NCI-H82 treated with DMSO at 0.1 percent for 48 hours (cell line): ENCODE measurements at regions not wholly inside any gene's neighbourhood (a gene's known extent, or its start where the extent isn't known, plus 50 kb on each side); places are given as distances from the start of the nearest gene placed in this dataset.
"Not testable (repeated sequence)": the region's sequence is repeated elsewhere in the genome, so short reads cannot be mapped to it uniquely, and the experiment has no call there.

ENCODE experiments used
- DNase-seq: peaks from one replicate; lab custom pipeline; 2025; ENCODE audit not compliant: unreplicated experiment; lab: John Stamatoyannopoulos, UW

DNA sequence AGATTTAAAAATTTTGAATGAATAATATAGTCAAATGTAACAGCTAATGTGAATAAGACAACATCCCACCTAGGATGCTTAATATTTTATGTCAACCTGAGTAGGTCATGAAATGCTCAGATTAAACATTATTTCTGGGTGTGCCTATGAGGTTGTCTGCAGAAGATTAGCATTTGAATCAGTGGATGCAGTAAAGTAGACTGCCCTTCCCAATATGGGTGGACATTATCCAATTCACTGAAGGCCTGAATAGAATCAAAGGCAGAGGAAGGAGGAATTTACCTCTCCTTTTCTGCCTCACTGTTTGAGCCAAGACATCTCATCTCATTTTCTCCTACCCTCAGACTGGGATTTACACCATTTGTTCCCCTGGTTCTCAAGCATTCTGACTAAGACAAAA, 1582.3 kb downstream of the EFNA5 start:
- DNase-seq = no peak

DNA sequence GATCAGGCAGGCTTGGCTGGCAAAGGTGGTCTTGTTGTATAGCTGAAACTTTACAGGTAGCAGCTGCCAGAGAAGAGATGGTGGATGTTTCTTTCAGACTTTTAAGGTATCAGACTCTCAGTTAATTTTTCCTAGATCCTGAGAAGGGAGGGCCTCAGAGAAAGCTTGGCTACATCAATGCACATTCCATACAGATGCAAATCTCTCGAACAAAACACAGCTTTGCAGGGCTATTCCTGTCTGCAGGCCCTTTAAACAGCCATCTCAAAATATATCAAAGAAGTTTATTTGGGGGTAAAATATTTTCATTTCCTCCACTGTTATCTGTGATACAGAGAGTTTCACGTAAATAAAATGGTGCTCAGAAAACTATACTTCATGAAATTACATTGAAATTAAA, 1584.4 kb downstream of the EFNA5 start:
- no peak for DNase-seq

DNA sequence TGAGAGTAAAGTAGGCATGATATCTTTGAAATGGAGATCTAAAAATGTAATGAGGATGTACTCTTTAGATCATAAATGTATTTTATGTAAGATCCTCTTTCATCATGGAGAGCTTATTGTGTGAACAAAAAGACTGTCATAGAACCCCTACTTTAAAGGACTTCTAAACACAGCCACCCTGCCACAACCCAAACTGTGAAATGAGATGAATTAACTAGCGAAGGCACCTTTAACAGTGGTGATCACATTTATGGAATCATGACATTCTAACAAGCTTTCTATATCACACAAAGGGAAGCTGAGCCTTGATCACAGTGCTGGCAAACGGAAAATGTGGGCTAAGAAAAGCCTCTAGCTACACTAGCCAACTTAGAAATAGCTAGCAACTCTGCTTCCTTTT, 1585.2 kb downstream of the EFNA5 start:
- no peak for DNase-seq

DNA sequence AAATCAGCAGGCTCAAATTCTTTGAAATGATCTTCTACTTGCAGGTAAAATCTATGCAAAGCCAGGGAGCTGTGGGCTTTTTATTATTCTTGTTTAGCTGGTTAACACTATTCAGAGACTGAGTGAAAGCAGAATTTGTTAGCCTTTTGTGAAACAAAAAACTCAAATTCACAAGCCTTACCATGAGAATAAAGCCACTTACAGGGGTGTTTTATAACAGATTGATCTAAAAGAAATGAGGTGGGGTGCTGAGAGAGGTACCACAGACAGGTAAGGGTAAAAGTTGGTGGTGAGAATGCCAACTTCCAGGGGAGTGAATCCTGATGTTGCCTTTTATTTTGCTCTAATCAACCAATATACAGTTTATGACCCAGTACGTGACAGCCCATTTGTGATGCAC, 1585.6 kb downstream of the EFNA5 start:
- no peak for DNase-seq

DNA sequence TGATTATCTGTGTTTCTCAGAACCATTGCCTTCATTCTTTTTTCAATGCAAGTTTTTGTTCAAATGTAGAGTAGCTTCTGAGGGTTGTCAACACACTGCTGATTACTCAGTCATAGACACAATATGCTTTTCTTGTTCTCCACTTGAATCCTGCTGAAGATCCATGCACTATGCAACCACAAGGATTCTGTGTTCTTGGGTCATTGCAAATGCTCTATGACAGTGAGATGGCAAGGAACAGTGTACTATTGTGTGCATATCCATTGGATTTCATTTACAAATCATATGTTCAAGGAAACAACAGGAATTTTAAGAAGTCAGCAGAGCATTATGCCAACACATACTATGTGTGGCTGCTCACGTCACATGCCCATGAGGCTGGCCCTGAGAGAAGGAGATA, 1590.2 kb downstream of the EFNA5 start:
- no peak for DNase-seq

DNA sequence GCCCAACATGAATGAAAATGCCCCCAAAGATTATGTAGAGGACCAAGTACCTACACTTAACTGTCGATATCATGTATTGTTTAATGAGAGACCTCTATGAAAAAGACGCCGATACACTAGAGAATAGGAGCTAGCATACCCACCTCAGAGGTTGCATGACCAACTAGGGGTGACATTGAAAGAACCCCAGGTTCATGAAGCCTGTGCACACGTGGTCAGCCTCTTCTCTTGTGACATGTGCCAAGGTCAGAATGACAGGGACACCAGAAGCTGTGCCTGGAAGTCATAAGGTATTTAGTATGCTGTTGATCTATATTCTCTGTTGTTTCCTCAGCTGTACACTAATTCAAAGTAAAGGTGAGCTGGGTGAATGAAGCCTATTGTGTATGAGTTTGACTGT, 1594.1 kb downstream of the EFNA5 start:
- DNase-seq = no peak

DNA sequence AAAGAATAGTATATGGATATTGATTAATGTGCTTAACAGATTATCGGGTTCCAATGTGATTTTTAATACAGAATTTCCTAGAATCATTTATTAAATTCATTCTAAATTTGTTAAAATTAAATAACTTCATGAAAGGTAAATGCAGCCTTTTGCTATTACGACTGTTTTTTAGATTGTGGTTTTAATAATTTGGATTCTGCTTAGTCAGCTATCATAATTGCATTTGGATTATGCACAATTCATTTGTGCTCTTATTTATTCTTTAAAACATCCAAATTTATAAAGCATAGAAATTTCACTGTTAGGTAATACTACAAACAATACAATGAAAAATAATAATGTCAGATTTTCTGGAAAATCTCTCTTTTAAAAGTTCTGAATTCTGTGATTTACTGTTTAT, 1598.5 kb downstream of the EFNA5 start:
- DNase-seq = no peak

DNA sequence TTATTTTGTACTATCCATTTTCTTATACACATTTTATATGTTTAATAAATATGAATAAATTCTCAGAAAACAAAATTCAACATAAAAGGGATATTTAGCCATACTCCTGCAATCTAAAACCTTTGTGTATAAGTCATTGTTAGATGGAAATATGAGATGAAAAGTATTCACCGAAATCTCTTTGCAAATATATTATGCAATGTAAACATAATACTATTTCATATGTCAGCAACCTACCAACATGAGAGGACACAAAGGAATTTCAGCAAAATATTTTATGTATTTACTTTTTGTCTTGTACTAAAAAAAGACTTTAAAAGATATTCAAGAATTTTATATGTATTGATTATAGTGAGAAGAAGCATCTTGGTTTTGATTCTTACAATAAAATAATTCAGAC, 1623.4 kb downstream of the EFNA5 start:
- DNase-seq = no peak

DNA sequence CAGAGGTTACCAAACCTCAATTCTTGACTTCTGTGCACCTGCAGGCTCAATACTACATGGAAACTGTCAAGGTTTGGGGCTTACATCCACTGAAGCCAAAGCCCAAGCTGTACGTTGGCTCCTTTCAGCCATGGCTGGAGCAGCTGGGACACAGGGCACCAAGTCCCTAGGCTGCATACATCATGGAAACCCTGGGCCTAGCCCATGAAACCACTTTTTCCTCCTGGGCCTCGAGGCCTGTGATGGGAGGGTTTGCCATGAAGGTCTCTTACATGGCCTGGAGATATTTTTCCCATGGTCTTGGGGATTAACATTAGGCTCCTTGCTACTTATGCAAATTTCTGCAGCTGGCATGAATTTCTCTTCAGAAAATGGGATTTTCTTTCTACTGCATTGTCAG, 1638.7 kb downstream of the EFNA5 start:
- not testable (repeated sequence) for DNase-seq

DNA sequence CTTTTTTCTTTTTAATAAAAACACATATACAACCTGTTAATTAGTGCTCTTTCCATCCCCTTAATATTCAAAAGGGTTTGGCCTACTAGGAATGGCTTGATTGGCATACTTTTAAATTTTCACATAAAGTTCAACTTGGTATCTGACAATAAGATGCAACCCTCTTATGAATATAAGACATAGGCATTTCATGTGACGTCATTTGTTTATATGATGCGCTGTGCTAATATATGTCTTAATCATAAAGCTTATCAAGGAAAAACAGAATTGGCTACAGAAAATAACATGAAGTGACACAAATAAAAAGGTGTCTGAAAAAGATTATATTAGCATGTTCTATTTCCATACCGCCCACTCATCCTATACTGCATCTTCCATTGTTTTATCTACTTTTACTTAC, 1642.4 kb downstream of the EFNA5 start:
- DNase-seq = no peak

DNA sequence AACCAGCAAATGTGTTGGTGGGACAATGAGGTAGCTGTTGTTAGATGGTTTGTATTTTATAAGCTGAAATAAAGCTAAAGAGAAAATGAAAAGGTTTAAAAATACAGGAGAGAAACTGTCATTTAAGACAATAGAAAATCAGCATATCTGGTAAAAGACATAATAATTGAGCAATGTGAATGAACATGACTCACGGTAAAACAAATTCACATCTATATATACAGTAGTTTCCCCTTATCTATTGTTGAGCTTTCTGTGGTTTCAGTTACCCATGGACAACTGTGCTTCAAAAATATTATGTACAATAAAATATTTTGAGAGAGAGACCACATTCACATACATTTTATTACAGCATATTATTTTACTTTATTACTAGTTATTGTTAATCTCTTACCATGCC, 1649.8 kb downstream of the EFNA5 start:
- no peak for DNase-seq

DNA sequence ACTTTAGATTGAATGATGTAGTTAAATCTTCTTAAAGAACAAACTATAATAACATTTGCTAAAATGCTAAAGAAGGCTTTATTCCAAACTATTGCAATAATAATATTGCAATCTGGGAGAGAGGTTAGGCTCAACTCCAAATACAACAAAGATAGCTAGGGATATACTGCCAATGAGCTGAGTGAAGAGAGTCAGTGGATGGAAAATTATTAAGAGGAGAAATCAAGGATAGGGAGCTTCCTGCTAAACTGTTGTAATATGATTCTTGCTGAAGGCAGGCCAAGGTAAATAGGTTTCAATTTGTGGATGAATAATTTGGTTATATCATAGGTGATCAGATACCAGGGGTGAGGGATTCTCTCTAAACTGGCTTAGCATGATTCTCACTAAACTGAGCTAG, 1651.5 kb downstream of the EFNA5 start:
- no peak for DNase-seq

DNA sequence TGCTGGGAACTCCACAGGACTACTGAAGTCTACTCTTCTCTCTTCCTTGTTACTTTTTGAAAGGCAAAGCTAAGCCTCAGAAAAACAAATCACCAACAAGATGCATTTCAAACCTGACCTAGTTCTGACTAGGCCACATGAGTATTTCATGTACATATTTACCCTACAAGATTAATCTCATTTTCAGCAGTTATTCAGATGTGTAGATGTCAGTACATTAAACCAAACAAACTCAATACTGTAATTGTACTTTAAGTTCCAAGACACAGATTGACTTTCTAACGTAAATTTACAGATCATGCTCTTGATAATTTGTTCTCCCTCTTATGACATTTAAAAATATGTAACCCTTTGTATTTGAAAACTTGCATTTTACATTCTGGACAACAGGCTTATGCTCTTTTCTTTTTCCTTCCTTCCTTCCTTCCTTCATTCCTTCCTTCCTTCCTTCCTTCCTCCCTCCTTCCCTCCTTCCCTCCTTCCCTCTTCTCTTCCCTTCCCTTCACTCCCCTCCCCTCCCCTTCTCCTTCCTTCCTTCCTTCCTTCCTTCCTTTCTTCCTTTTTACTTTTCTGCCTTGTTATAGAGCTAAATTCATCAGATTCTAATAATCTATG, 1653.4 kb downstream of the EFNA5 start:
- DNase-seq = no peak

DNA sequence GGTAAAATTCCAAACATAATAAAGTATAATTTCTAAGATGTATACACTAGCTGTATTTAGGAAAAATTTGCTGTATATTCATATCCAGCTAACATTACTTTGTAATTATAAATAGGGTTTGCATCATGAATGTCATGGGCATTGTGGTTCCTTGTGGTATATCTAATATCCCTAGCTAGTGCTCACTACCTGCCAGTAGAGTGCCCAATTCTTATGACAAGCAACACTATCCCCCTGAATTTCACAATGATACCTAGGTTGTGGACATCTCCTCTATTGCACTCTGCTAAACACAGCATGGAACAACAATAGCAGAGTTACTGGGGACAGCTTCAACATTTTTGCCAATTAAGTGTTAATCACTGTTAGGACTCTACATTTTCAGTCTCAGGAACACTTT, 1656.5 kb downstream of the EFNA5 start:
- no peak for DNase-seq

DNA sequence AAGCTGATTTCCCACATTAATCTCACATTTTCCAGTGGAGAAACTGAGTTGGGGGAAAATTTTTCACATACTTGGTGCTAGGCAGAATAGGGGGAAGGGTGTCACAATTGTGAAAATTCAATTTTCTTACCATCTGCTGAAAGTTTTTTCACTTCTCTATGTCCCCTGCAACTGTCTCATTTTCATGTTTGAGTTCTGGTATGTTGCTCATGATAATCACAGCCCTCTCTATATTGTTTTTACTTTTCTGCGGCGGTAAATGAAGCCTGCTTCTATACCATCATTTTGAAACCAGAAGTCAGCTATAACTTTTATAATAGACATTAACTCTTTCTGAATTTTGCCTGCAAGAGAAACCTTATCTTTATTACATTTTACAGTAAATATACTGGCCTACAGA, 1664.5 kb downstream of the EFNA5 start:
- DNase-seq = no peak

DNA sequence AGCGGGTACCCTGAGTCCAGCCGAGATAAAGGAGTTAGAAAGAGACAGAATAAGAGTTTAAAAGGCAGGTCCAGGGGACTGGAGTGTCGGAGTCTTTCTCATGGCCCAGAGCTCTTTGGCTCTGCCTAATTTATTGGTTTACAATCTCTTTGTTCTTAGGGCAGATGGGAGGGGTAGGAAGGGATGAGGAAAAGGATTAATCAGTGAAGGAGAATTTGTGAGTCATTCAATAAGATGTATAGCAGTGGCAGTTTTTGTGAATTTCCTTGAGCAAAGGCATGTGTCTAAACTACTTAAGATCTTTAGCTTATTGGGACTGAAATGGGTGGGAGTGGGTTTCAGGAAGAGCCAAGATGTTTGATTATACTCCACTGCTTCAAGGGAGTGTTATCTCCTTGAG, 1671.7 kb downstream of the EFNA5 start:
- not testable (repeated sequence) for DNase-seq

DNA sequence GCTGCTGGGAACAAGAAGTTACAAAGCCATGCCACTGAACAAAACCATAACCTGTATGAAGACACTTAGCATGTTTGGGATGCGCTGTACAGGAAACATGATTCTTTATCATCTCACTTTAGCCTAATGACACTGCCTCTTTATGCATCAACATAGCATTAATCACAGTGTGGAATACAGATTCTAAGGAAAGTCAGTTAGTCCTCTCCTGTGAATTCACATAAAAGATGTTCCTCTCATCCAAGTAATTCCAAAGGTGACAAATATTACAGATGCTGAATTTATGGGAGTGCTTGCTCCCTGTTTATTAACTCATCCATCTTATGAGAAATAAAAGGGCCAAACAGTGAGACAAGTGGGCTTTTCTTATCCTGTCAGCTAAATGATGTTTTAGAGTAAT, 1677.7 kb downstream of the EFNA5 start:
- no peak for DNase-seq

DNA sequence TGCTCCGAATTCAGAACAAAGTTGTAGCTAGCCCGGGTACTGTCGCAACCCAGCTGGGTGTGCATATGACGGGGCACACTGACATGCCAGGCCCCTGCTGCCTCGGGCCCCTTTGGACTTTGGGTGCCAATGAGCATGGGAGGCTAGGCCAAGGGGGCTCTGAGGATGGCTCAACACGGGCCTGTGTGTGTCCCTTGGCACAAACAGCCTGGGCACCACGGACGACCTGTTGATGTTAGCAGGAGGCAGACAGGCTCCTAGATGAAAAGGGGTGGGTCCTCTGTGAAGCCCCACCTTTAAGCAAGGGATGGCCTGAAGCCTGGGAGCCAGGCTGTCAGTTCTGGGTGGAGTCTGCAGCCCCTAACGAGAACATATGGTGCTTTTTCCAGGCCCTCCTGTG, 1688.2 kb downstream of the EFNA5 start:
- DNase-seq = no peak

DNA sequence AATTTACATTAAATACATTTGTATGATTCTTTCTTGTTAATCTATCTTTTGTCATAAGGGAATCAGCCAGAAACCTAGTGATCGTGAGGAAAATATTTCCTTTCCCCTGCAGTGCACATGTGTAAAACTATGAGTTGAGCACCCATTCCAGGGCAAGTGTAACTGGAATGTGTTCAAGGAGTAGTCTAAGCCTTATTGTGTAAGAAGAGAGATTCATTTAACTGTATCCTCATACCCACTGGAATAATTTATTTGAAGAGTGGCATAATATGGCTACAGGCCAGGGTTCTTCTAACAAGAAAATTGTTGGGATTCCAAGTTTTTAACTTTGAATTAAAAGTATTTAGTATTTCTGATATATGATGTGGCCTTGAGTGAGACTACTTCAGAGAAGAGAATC, 1692.7 kb downstream of the EFNA5 start:
- no peak for DNase-seq

DNA sequence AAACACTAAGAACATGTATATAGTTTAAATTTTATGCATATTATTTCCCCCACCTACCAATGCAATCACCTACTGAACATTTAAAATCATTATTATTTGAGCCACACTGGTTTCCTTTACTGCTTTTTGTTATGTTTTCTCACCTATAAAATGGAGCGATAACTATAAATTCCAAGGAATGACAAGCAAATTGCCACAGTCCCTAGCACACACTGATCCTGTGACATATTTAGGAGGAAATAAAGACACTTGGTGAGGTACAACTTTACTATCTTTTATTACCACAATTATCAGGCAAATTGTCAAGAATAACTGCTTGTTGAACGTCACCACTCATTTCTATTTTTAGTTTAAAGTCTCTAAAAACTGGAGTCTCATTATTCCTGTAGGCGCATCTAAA, 1693.6 kb downstream of the EFNA5 start:
- no peak for DNase-seq

DNA sequence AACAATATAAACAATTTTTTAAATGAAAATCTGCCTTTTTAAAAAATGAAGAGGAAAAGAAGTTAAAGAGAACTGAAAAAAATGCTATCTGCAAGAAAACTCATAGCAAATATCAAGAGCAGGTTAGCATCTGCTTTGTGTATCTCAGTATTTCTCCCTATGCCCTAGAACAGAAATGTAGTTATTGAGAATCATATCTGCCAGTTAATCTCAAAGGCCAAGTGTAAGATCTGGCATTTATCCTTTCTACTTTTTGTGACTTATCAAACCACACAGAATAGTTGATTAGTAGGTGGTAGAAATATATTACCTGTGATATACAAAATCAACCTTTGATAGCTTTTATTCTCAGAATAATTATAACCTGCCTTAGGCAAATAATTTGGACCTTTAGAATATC, 1699.8 kb downstream of the EFNA5 start:
- DNase-seq = no peak

DNA sequence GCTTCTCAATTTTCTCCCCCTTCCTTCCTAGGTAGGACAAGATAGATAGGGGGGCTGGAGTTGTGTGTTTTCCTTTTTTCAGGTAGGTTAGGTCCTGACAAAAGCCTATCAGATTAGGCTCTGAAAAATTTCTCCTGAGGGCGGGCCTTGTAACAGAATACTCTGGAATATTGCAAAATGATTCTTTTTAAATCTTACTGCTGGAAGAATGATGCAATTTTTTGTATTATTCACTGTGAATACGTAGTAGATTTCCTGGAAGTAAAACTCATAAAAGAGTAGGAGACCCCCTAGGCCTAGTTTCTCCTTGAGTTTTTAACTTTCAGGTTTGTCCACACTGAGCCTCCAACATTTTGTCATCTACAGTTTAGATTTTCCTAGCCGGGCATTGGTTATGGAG, 1701.8 kb downstream of the EFNA5 start:
- DNase-seq = no peak

DNA sequence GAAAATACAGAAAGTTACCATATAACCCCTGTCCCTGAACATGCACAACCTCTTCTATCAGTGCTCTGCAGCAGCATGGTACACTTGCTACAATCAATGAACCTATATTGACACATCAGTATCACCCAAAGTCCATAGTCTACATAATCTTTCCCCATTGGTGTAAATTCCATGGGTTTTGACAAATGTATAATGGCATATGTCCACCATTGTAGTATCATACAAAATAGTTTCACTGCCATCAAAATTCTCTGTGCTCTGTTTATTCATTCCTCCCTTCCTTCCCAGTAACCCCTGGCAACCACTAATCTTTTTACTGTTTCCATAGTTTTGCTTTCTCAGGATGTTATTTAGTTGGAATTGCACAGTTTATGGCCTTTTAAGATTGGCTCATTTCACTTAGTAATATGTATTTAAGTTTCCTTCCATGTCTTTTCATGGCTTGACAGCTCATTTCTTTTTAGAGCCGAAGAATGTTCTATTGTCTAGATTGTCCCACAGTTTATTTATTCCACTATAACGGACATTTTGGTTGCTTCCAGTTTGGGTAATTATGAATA, 1707.0 kb downstream of the EFNA5 start:
- DNase-seq = no peak
